GM12873 (cell line): ENCODE measurements at regions not wholly inside any gene's neighbourhood (a gene's known extent, or its start where the extent isn't known, plus 50 kb on each side); places are given as distances from the start of the nearest gene placed in this dataset.

Experiments
- TF ChIP-seq, protein P1 (sequence below): IDR thresholded peaks from 2 replicates; pipeline ENCODE4 v1.5.1; 2012; ENCODE audit warnings: low read depth, mild to moderate bottlenecking, moderate library complexity, low read length, control low read depth; ENCODE audit not compliant: insufficient read depth; ENCODE audit errors: missing control alignments

DNA sequence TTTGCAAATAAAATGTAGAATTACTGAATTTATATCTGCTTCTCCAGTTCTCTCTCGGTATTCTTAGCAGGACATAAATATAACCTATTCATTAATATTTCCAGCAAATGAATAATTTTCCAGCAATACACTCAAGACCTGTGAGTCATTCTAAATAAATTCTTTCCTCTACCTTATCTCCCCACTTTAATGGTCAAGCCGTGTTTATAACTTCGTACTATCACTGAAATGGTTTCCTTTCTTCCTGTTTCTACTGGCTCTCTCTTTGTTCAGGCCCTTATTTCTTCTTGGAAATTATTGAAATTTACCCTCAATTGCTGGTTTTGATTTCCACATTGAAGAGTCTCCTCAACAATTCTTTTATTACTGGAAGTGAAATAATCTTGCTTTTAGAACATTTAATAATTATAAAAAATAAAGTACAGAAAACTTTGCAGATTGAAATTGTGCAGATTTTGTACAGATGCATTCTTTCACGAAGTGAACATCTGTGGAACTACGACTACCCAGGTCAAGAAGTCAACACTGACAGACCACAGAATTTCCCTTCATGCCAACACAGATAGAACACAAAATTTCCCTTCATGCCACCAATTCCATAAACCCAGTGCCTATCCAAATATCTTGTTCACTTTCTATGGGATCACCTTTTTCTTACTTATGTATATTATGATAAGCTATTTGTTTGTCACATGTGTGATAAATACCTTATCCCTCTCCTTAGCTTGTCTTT is 205.7 kb downstream of the FAT4 start:
- TF ChIP-seq, protein P1, sequence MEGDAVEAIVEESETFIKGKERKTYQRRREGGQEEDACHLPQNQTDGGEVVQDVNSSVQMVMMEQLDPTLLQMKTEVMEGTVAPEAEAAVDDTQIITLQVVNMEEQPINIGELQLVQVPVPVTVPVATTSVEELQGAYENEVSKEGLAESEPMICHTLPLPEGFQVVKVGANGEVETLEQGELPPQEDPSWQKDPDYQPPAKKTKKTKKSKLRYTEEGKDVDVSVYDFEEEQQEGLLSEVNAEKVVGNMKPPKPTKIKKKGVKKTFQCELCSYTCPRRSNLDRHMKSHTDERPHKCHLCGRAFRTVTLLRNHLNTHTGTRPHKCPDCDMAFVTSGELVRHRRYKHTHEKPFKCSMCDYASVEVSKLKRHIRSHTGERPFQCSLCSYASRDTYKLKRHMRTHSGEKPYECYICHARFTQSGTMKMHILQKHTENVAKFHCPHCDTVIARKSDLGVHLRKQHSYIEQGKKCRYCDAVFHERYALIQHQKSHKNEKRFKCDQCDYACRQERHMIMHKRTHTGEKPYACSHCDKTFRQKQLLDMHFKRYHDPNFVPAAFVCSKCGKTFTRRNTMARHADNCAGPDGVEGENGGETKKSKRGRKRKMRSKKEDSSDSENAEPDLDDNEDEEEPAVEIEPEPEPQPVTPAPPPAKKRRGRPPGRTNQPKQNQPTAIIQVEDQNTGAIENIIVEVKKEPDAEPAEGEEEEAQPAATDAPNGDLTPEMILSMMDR = no peak

DNA sequence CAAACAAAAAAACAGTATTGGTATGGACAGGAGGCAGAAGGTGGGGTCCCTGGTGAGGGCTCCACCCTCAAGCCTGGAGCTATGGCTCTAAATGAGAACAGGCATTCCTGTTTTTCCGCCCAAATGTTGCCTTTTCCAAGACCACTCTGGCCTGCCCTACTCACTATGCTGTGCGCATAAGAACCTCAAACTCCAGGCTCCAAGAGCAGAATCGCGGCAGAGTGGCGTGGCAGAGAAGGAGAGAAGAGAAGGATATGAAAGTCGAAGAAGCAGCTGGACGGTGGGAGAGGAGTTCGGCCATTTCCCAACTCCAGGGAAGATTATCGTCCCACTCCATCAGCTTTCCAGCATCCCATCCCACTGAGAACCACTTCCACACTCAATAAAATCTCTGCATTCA is 207.8 kb downstream of the FAT4 start:
- TF ChIP-seq, protein P1 = no peak

DNA sequence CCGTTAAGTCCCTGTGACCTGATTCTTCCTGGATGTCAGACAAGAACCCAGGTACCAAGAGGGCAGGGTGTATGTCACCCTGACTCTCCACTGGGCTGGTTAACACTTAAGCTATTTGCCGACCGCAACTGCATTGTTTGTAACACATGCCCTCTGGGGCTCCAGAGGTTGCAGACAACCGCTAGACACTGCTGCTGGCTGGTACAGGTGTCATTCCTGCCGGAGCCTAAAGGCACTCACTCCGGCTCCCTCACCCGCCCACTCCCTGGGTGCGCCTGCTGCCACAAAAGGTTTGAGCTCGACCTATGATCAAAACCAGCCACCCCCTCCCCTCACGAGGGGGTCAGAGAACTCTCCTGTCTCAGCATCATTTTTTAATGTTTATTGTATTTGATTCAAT is 208.2 kb downstream of the FAT4 start:
- TF ChIP-seq, protein P1 = no peak

DNA sequence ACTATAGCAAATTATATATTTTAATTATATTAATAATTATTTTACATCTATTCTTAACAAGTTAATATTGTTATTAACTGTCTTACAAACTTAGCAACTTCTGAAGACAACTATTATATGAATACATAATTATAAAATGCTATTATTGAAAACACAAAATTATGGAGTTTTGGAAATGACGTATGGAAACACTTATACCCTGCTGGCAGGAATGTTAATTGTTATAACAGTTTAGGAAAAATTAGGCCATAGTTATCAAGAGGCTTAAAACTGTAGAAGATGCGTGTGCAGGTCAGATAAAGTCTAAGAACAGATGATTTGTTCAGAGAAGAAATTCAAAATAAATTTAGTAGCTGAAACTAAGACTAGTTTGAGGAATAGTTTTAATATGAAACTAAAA is 211.7 kb downstream of the FAT4 start:
- TF ChIP-seq, protein P1 = no peak

DNA sequence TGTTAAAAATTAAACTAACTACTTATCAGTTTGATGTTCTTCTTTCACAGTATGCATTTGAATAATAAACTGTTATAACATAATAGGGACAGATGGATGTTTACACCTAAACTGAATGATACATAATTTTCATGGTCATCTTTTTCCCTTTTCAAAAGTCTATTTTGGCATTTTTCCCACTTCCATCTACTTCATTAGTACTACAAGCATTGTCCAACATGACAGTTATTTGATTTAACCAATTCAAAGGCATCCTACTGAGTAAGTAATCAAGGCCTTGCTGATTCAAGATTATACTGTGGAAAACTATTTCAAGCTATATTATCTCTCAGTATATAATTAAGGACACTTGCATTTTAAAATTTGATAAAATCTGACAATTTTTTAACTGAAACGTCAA is 212.9 kb downstream of the FAT4 start:
- TF ChIP-seq, protein P1 = no peak

DNA sequence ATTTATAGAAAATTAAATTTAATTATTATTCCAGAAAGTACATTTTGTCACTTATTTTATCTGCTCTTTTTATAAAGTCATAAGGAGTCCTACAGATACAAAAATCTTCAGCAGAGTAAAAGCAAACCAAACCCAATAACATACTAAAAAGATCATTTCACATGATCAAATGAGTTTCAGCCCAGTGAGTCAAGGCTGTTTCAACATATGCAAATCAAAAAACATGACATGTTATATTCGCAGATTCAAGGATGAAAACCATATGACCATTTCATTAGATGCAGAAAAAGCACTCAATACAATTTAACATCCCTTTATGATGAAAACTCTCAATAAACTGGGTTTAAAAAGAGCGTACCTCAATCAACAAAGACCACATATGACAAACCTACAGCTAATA is 214.3 kb downstream of the FAT4 start:
- TF ChIP-seq, protein P1 = no peak

DNA sequence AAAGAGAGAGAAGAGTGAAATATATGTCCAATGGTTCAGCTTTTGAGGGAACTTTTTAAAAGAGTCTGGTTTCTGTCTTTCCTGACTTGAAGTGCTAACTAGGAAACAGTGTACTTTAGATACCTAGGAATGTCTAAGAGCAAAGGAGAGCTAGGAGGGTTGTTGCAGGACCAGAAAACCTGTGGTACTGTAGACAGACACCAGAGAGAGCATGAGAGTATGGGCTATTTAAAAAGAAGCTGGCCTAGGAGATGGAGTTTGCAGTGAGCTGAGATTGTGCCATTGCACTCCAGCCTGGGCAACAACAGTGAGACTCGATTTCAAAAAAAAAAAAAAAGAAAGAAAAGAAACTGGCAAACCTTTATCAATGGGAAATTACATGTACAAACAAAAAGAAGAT is 223.9 kb downstream of the FAT4 start:
- TF ChIP-seq, protein P1 = no peak
